Right lobe of liver (tissue), 6 donors: ENCODE measurements at regions not wholly inside any gene's neighbourhood (a gene's known extent, or its start where the extent isn't known, plus 50 kb on each side); places are given as distances from the start of the nearest gene placed in this dataset.
A peak's percentile ranks its signal among the peaks of the same experiment; 100 is the strongest.

Experiments
- ATAC-seq, 4 donors: fragments of 200-7000 bp; cut with Tn5 transposase; one replicate each; pipeline ENCODE4 v1.9.1; 2020; ENCODE audit warnings: mild to moderate bottlenecking in 4 of 4, moderate library complexity in 4 of 4
- DNase-seq, 3 donors: peaks; one replicate each; pipeline ENCODE4 v3.0.0-alpha.2; 2020
- H3K27ac ChIP-seq, 3 donors: fragments of 200-600 bp; one replicate each; pipeline ENCODE4 v1.8.0; 2022
- H3K27me3 ChIP-seq, 2 donors: fragments of 200-600 bp; one replicate each; pipeline ENCODE4 v1.8.0; 2022
- H3K36me3 ChIP-seq, 4 donors: fragments of 200-600 bp; sonication (generic) in 1 of 4; one replicate each; pipeline versions ENCODE4 v1.5.1 to v1.8.0; 2017 to 2022; ENCODE audit warnings: control low read depth in 1 of 4
- H3K4me1 ChIP-seq, 4 donors: fragments of 200-600 bp; sonication (generic) in 1 of 4; one replicate each; pipeline versions ENCODE4 v1.5.1 to v1.8.0; 2017 to 2022; ENCODE audit warnings: control low read depth in 1 of 4
- H3K4me3 ChIP-seq, 3 donors: fragments of 200-600 bp; one replicate each; pipeline ENCODE4 v1.8.0; 2022
- H3K9me3 ChIP-seq, 4 donors: fragments of 200-600 bp; sonication (generic) in 1 of 4; one replicate each; pipeline versions ENCODE4 v1.5.1 to v1.8.0; 2017 to 2022; ENCODE audit warnings: control low read depth in 1 of 4
- CTCF ChIP-seq, 4 donors: fragments of 200-600 bp in 3 of 4; fragments of 450-650 bp in 1 of 4; IDR thresholded peaks; one replicate each; pipeline versions ENCODE4 v1.5.1 to v1.8.0; 2016 to 2022; ENCODE audit warnings: antibody characterized with exemption in 4 of 4, mild to moderate bottlenecking in 2 of 4
- POLR2A ChIP-seq: fragments of 450-650 bp; IDR thresholded peaks from one replicate; pipeline ENCODE4 v1.6.1; 2017; ENCODE audit warnings: antibody characterized with exemption, mild to moderate bottlenecking
- WGBS: methylation state at CpG from one replicate; pipeline ENCODE4 v1.1.6; 2018; ENCODE audit warnings: low coverage, low lambda C conversion rate; ENCODE audit not compliant: insufficient coverage; ENCODE audit errors: missing lambda C conversion rate; 5-methylcytosine and 5-hydroxymethylcytosine counted together
- intact Hi-C, 2 donors: fragments of 100-400 bp; cut with DNase I; formaldehyde crosslinking; loops; one replicate each; pipeline versions ENCODE4 v1.11.2 to v1.14.1; 2022
- donor health status: DM: no; HTN: yes; CAD: no.
- donor health status: DM: no; HTN: no; CAD: no.
- donor health status: DM: no; HTN: no; CAD: no.
- donor health status: DM: no; HTN: yes; CAD: no.
- donor health status: DM: no; HTN: yes; CAD: no.

- H3K36me3 ChIP-seq: no peaks in the 10 kb centered on the region
- DNase-seq (no peak), ATAC-seq (peak in 1 of 4 donors; percentile 18)
- no peaks in the 10 kb centered on the region for H3K4me1 ChIP-seq
- TF ChIP-seq CTCF (IDR thresholded peaks at IDR 0.05) (no peak), POLR2A (no peak)
- intact Hi-C loops: no loop called here
- no peak overlapping the region for H3K4me3 ChIP-seq
- 59% methylated on average over 3 of the region's 3 CpGs for WGBS
- no peaks in the 10 kb centered on the region for H3K27me3 ChIP-seq
- no peaks in the 10 kb centered on the region for H3K9me3 ChIP-seq
- H3K27ac ChIP-seq: no peak overlapping the region
These were observed 254.4 kb upstream of the CXXC4 start for GRCh38 chr4:104749062-104749461.

GRCh38 chr4:104750008-104750407, 255.3 kb upstream of the CXXC4 start:
- TF ChIP-seq POLR2A (no peak), CTCF (IDR thresholded peaks at IDR 0.05) (no peak)
- Histone ChIP-seq H3K9me3 (no peaks in the 10 kb centered on the region), H3K4me3 (no peak overlapping the region), H3K27me3 (no peaks in the 10 kb centered on the region), H3K36me3 (no peaks in the 10 kb centered on the region), H3K27ac (no peak overlapping the region), H3K4me1 (no peaks in the 10 kb centered on the region)
- intact Hi-C loops: no loop called here
- WGBS: 31% methylated on average over 2 of the region's 2 CpGs
- DNase-seq: no peak
- peak; percentile 25 to 71 (median 45) for ATAC-seq

GRCh38 chr4:104751468-104751867, 256.8 kb upstream of the CXXC4 start:
- 100% methylated on average over 1 of the region's 2 CpGs for WGBS
- Histone ChIP-seq H3K36me3 (no peaks in the 10 kb centered on the region), H3K9me3 (no peaks in the 10 kb centered on the region), H3K4me3 (no peak overlapping the region), H3K4me1 (no peaks in the 10 kb centered on the region), H3K27me3 (no peaks in the 10 kb centered on the region), H3K27ac (no peak overlapping the region)
- intact Hi-C loops: no loop called here
- no peak for ATAC-seq
- DNase-seq: no peak
- no peak for TF ChIP-seq POLR2A

- 76% methylated on average over 1 of the region's 1 CpG for WGBS
- ATAC-seq (peak in 1 of 4 donors; percentile 46), DNase-seq (no peak)
- Histone ChIP-seq H3K27me3 (no peaks in the 10 kb centered on the region), H3K9me3 (no peaks in the 10 kb centered on the region), H3K4me1 (no peaks in the 10 kb centered on the region), H3K36me3 (no peaks in the 10 kb centered on the region), H3K27ac (no peak overlapping the region), H3K4me3 (no peak overlapping the region)
- TF ChIP-seq POLR2A (no peak), CTCF (IDR thresholded peaks at IDR 0.05) (no peak)
- intact Hi-C loops: no loop called here
These were observed 257.6 kb upstream of the CXXC4 start for GRCh38 chr4:104752337-104752736.

GRCh38 chr4:104756837-104757236, 262.1 kb upstream of the CXXC4 start:
- no peak for ATAC-seq
- intact Hi-C loops: no loop called here

More at GRCh38 chr4:104756837-104757236, 262.1 kb upstream of the CXXC4 start:
- no peaks in the 10 kb centered on the region for H3K36me3 ChIP-seq
- H3K4me3 ChIP-seq: no peak overlapping the region
- no peak for TF ChIP-seq POLR2A
- TF ChIP-seq CTCF (IDR thresholded peaks at IDR 0.05): no peak
- no peaks in the 10 kb centered on the region for H3K9me3 ChIP-seq
- no peaks in the 10 kb centered on the region for H3K27me3 ChIP-seq
- DNase-seq: no peak
- no peaks in the 10 kb centered on the region for H3K4me1 ChIP-seq
- 50% methylated on average over 1 of the region's 1 CpG for WGBS
- H3K27ac ChIP-seq: no peak overlapping the region
